Spleen (tissue), 11 donors: ENCODE measurements at regions not wholly inside any gene's neighbourhood (a gene's known extent, or its start where the extent isn't known, plus 50 kb on each side); places are given as distances from the start of the nearest gene placed in this dataset.

Experiments used
- DNase-seq: peaks from one replicate; pipeline ENCODE4 v3.0.0-alpha.2; 2020
- H3K27ac ChIP-seq, 8 donors: fragments of 200-600 bp; sonication (generic) in 7 of 8; 1 replicate in 4 of 8; 2 replicates in 4 of 8; pipeline versions ENCODE4 v1.5.0 to v1.8.0; 2016 to 2021; ENCODE audit warnings: inconsistent platforms in 4 of 8, mild to moderate bottlenecking in 4 of 8, moderate library complexity in 1 of 8
- H3K27me3 ChIP-seq, 7 donors: fragments of 200-600 bp; sonication (generic) in 6 of 7; replicated peaks in 1 of 7; 1 replicate in 4 of 7; 2 replicates in 3 of 7; pipeline versions ENCODE4 v1.5.0 to v1.8.0; 2016 to 2021; ENCODE audit warnings: inconsistent platforms in 3 of 7, mild to moderate bottlenecking in 1 of 7
- H3K36me3 ChIP-seq, 6 donors: fragments of 200-600 bp; sonication (generic) in 5 of 6; 1 replicate in 4 of 6; 2 replicates in 2 of 6; pipeline versions ENCODE4 v1.5.0 to v1.8.0; 2016 to 2021; ENCODE audit warnings: inconsistent platforms in 2 of 6
- H3K4me1 ChIP-seq, 6 donors: fragments of 200-600 bp; sonication (generic) in 5 of 6; 1 replicate in 3 of 6; 2 replicates in 3 of 6; pipeline versions ENCODE4 v1.5.0 to v1.8.0; 2016 to 2021; ENCODE audit warnings: inconsistent platforms in 3 of 6
- H3K4me3 ChIP-seq, 8 donors: fragments of 200-600 bp; sonication (generic) in 7 of 8; 1 replicate in 4 of 8; 2 replicates in 4 of 8; pipeline versions ENCODE4 v1.5.0 to v1.8.0; 2016 to 2021; ENCODE audit warnings: inconsistent platforms in 4 of 8, mild to moderate bottlenecking in 4 of 8, moderate library complexity in 2 of 8
- H3K9me3 ChIP-seq, 8 donors: fragments of 200-600 bp; sonication (generic) in 7 of 8; 1 replicate in 4 of 8; 2 replicates in 4 of 8; pipeline versions ENCODE4 v1.5.0 to v1.8.0; 2016 to 2021; ENCODE audit warnings: inconsistent platforms in 4 of 8
- CTCF ChIP-seq, 11 experiments: fragments of 200-600 bp in 7 of 11; fragments of 450-650 bp in 4 of 11; sonication (generic) in 4 of 11; IDR thresholded peaks in 8 of 11; conservative IDR thresholded peaks in 3 of 11; 1 replicate in 7 of 11; 2 replicates in 4 of 11; pipeline versions ENCODE4 v1.4.0 to v1.8.0; 2016 to 2021; ENCODE audit warnings: antibody characterized with exemption in 11 of 11, inconsistent platforms in 4 of 11, mild to moderate bottlenecking in 1 of 11
- POLR2A ChIP-seq, 3 donors: fragments of 450-650 bp; IDR thresholded peaks; one replicate each; pipeline ENCODE4 v1.5.1; 2017; ENCODE audit warnings: antibody characterized with exemption in 3 of 3, mild to moderate bottlenecking in 1 of 3
- POLR2AphosphoS5 ChIP-seq, 3 donors: sonication (generic); formaldehyde crosslinking; IDR thresholded peaks; one replicate each; pipeline ENCODE4 v1.5.1; 2017; ENCODE audit warnings: antibody characterized with exemption in 3 of 3
- WGBS, 5 donors: extraction: QIAGEN DNeasy Blood & Tissue Kit in 3 of 5; methylation state at CpG; one replicate each; pipeline versions ENCODE4 v1.1.5 to v1.1.7; 2013 to 2018; 5-methylcytosine and 5-hydroxymethylcytosine counted together
- intact Hi-C: fragments of 100-400 bp; cut with DNase I; formaldehyde crosslinking; loops from one replicate; pipeline ENCODE4 v1.15.0; 2023; ENCODE audit warnings: low total_unique reads
- donor health status: healthy with polysubstance abuse.
- donor health status: DM: no; HTN: no; CAD: no; lungs with moderate emphysema.
- donor health status: DM: no; HTN: no; CAD: no.
- donor health status: Bipolar disorder and iron deficiency.
- donor health status: healthy.
- donor health status: DM: no; HTN: no; CAD: no.
- donor health status: DM: yes; HTN: yes; CAD: no.

GRCh38 chr5:84861306-84861705 is 476.6 kb upstream of the EDIL3 start:
- no peak for DNase-seq
- TF ChIP-seq POLR2AphosphoS5 (IDR thresholded peaks at IDR 0.05) (no peak), CTCF (IDR thresholded peaks at IDR 0.05 in 8 of 11, conservative IDR thresholded peaks at IDR 0.05 in 3 of 11) (no peak), POLR2A (IDR thresholded peaks at IDR 0.05) (no peak)
- 52 to 71% (median 56%) methylated on average over 2 of the region's 2 CpGs for WGBS, 5 donors

GRCh38 chr5:84859056-84859455 is 474.4 kb upstream of the EDIL3 start:
- peaks cover 0 to 18% (median 12%) of the 10 kb centered on the region in 8 donors for H3K9me3 ChIP-seq
- intact Hi-C loops: no loop called here
- H3K4me3 ChIP-seq: no peak overlapping the region

More at GRCh38 chr5:84861306-84861705, 476.6 kb upstream of the EDIL3 start:
- H3K9me3 ChIP-seq: peaks cover 0 to 15% (median 9%) of the 10 kb centered on the region in 8 donors
- intact Hi-C loops: no loop called here
- no peaks in the 10 kb centered on the region for H3K27me3 ChIP-seq
- H3K27ac ChIP-seq: no peak overlapping the region
- H3K4me3 ChIP-seq: no peak overlapping the region
- no peaks in the 10 kb centered on the region for H3K36me3 ChIP-seq
- no peaks in the 10 kb centered on the region for H3K4me1 ChIP-seq

GRCh38 chr5:84831701-84832100 is 447.0 kb upstream of the EDIL3 start:
- H3K36me3 ChIP-seq: no peaks in the 10 kb centered on the region
- no peak overlapping the region for H3K4me3 ChIP-seq
- TF ChIP-seq CTCF (IDR thresholded peaks at IDR 0.05 in 8 of 11, conservative IDR thresholded peaks at IDR 0.05 in 3 of 11) (no peak), POLR2A (IDR thresholded peaks at IDR 0.05) (no peak), POLR2AphosphoS5 (IDR thresholded peaks at IDR 0.05) (no peak)
- intact Hi-C loops: no loop called here
- WGBS, 5 donors: 87 to 93% (median 91%) methylated on average over 1 of the region's 1 CpG
- H3K27ac ChIP-seq: no peak overlapping the region
- H3K4me1 ChIP-seq: no peaks in the 10 kb centered on the region
- peaks cover 0 to 16% (median 11%) of the 10 kb centered on the region in 8 donors for H3K9me3 ChIP-seq
- no peaks in the 10 kb centered on the region for H3K27me3 ChIP-seq
- no peak for DNase-seq

More at GRCh38 chr5:84859056-84859455, 474.4 kb upstream of the EDIL3 start:
- Histone ChIP-seq H3K4me1 (no peaks in the 10 kb centered on the region), H3K27me3 (no peaks in the 10 kb centered on the region), H3K36me3 (no peaks in the 10 kb centered on the region), H3K27ac (no peak overlapping the region)
- WGBS, 5 donors: 87 to 95% (median 92%) methylated on average over 1 of the region's 1 CpG
- DNase-seq: no peak
- TF ChIP-seq POLR2AphosphoS5 (IDR thresholded peaks at IDR 0.05): no peak
- TF ChIP-seq CTCF (IDR thresholded peaks at IDR 0.05 in 8 of 11, conservative IDR thresholded peaks at IDR 0.05 in 3 of 11): no peak
- TF ChIP-seq POLR2A (IDR thresholded peaks at IDR 0.05): no peak

GRCh38 chr5:84830265-84830664 is 445.6 kb upstream of the EDIL3 start:
- Histone ChIP-seq H3K4me3 (no peak overlapping the region), H3K9me3 (peaks cover 0 to 16% (median 11%) of the 10 kb centered on the region in 8 donors), H3K4me1 (no peaks in the 10 kb centered on the region), H3K27ac (no peak overlapping the region), H3K36me3 (no peaks in the 10 kb centered on the region), H3K27me3 (no peaks in the 10 kb centered on the region)
- no peak for DNase-seq
- no peak for TF ChIP-seq CTCF (IDR thresholded peaks at IDR 0.05 in 8 of 11, conservative IDR thresholded peaks at IDR 0.05 in 3 of 11)
- no peak for TF ChIP-seq POLR2AphosphoS5 (IDR thresholded peaks at IDR 0.05)
- TF ChIP-seq POLR2A (IDR thresholded peaks at IDR 0.05): no peak
- WGBS, 5 donors: 87 to 91% (median 89%) methylated on average over 16 to 28 of the region's 28 CpGs
- intact Hi-C loops: no loop called here
